Thoracic aorta (tissue), 2 donors: ENCODE measurements at regions not wholly inside any gene's neighbourhood (a gene's known extent, or its start where the extent isn't known, plus 50 kb on each side); places are given as distances from the start of the nearest gene placed in this dataset.

Source experiments
- ATAC-seq: fragments of 150-250 bp; one replicate; pipeline ENCODE4 v1.8.0; 2017; ENCODE audit warnings: low read depth; ENCODE audit not compliant: insufficient number of reproducible peaks, low FRiP score
- DNase-seq: peaks from one replicate; pipeline ENCODE4 v3.0.0-alpha.2; 2020; ENCODE audit warnings: low spot score
- H3K27ac ChIP-seq, 2 donors: fragments of 200-600 bp; sonication (generic); 1 replicate in 1 of 2; 2 replicates in 1 of 2; pipeline ENCODE4 v1.5.1; 2016; ENCODE audit warnings: mild to moderate bottlenecking in 2 of 2, moderate library complexity in 2 of 2
- H3K27me3 ChIP-seq: fragments of 200-600 bp; sonication (generic); replicated peaks from 2 replicates; pipeline ENCODE4 v1.6.0; 2016; ENCODE audit warnings: mild to moderate bottlenecking; ENCODE audit not compliant: insufficient read depth
- H3K36me3 ChIP-seq: fragments of 200-600 bp; sonication (generic); one replicate; pipeline ENCODE4 v1.5.1; 2016
- H3K4me1 ChIP-seq, 2 donors: fragments of 200-600 bp; sonication (generic); 1 replicate in 1 of 2; 2 replicates in 1 of 2; pipeline versions ENCODE4 v1.5.1 to v1.6.0; 2016; ENCODE audit warnings: low read depth in 2 of 2, mild to moderate bottlenecking in 1 of 2; ENCODE audit not compliant: control insufficient read depth in 1 of 2
- H3K4me3 ChIP-seq: fragments of 200-600 bp; sonication (generic); 2 replicates; pipeline ENCODE4 v1.5.1; 2016; ENCODE audit warnings: mild to moderate bottlenecking
- H3K9me3 ChIP-seq: fragments of 200-600 bp; sonication (generic); 2 replicates; pipeline ENCODE4 v1.5.1; 2016
- CTCF ChIP-seq: fragments of 200-600 bp; sonication (generic); IDR thresholded peaks from one replicate; pipeline ENCODE4 v1.5.1; 2019; ENCODE audit warnings: antibody characterized with exemption

GRCh38 chr3:68485051-68485450, 447.3 kb downstream of the TAFA4 start:
- H3K36me3 ChIP-seq: no peaks in the 10 kb centered on the region
- H3K27ac ChIP-seq: no peak overlapping the region
- H3K27me3 ChIP-seq: no peaks in the 10 kb centered on the region
- peaks cover 0 to 7% of the 10 kb centered on the region in 2 donors for H3K4me1 ChIP-seq
- H3K4me3 ChIP-seq: no peak overlapping the region
- DNase-seq (no peak), ATAC-seq (no peak)
- TF ChIP-seq CTCF: no peak
- no peaks in the 10 kb centered on the region for H3K9me3 ChIP-seq

DNA sequence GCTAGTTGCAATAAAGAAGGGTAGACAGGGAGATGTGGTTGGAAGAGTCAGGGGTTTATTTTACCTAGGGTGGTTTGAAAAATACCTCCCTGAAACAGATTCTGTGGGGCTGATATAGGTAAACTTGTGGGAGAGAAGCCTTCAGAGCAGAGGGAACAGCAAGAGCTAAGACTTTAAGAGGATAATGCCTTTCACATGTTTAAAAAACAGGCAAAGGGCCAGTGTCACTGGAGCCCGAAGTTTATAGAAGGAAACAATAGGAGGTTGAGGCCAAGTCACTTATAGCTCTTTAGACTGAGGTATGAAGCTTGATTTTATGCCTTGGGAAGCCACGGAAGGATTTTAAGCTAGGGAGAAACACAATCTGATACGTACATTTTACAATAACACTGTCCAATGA, 448.7 kb downstream of the TAFA4 start:
- no peak for TF ChIP-seq CTCF
- H3K9me3 ChIP-seq: no peaks in the 10 kb centered on the region
- no peaks in the 10 kb centered on the region for H3K36me3 ChIP-seq
- H3K4me3 ChIP-seq: no peak overlapping the region
- no peaks in the 10 kb centered on the region for H3K27me3 ChIP-seq
- no peak overlapping the region for H3K27ac ChIP-seq
- DNase-seq: no peak
- H3K4me1 ChIP-seq: peaks cover 0 to 7% of the 10 kb centered on the region in 2 donors
- ATAC-seq: no peak

DNA sequence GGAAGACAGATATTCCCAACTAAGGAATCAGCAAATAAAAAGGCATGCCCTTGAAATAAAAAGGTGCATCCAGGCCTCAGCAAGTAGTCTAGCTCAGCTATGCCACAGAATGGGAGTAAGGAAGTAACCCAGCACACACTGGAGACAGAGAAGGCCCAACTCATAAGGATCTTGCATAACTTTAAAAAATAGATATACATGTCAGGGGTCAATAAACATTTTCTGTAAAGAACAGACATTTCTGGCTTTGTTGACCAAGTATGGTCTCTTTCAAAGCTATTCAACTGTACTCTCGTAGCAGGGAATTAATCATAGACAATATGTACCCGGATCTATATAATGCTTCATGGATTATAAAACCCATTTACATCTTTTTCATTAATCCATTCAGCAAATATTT, 449.3 kb downstream of the TAFA4 start:
- Histone ChIP-seq H3K36me3 (no peaks in the 10 kb centered on the region), H3K27ac (no peak overlapping the region), H3K9me3 (no peaks in the 10 kb centered on the region), H3K27me3 (no peaks in the 10 kb centered on the region), H3K4me1 (peaks cover 0 to 7% of the 10 kb centered on the region in 2 donors), H3K4me3 (no peak overlapping the region)
- TF ChIP-seq CTCF: no peak
- DNase-seq: no peak
- ATAC-seq: no peak

DNA sequence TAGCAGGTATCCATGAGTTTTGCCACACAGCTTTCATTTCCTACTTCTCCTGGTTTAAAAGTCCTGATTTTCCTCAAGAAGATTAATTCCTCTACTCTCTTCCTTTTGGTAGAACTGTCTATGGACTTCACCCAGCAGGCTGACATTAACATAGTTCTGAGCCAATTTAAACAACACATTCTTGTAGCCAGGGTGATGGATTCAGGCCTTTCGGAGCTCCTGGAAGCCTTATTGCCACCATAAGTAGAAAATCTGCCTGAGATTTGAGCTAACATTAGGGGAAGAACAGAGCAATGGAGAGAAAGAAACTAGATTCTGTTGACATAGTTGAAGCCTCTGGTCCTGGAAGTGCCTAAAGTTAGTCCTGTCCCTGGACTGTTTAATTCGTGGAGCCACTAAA, 449.8 kb downstream of the TAFA4 start:
- Histone ChIP-seq H3K4me3 (no peak overlapping the region), H3K27ac (no peak overlapping the region), H3K9me3 (no peaks in the 10 kb centered on the region), H3K4me1 (peaks cover 0 to 7% of the 10 kb centered on the region in 2 donors), H3K27me3 (no peaks in the 10 kb centered on the region), H3K36me3 (no peaks in the 10 kb centered on the region)
- ATAC-seq (no peak), DNase-seq (no peak)
- TF ChIP-seq CTCF: no peak

DNA sequence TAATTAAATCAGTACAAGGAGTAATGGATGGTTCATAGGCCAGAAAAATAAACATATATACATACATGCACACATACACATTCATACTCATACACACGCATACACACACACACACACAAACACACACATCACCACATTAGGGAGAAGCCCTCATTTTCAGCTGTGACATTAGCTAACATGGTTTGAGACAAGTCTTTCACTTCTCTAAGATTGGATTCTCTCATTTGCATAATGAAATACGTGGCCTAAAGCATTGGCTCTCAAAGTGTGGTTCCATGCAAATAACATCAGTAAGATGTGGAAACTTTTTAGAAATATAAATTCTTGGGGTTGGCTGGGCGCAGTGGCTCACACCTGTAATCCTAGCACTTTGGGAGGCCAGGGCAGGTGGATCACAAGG, 452.6 kb downstream of the TAFA4 start:
- Histone ChIP-seq H3K9me3 (no peaks in the 10 kb centered on the region), H3K4me1 (peaks cover 0 to 7% of the 10 kb centered on the region in 2 donors), H3K27ac (no peak overlapping the region), H3K36me3 (no peaks in the 10 kb centered on the region), H3K4me3 (no peak overlapping the region), H3K27me3 (no peaks in the 10 kb centered on the region)
- DNase-seq (no peak), ATAC-seq (no peak)
- no peak for TF ChIP-seq CTCF
